GM12892 (cell line): ENCODE measurements at regions not wholly inside any gene's neighbourhood (a gene's known extent, or its start where the extent isn't known, plus 50 kb on each side); places are given as distances from the start of the nearest gene placed in this dataset.

ENCODE experiments used
- POLR2A ChIP-seq: IDR thresholded peaks from 2 replicates; pipeline ENCODE4 v1.6.1; 2011; ENCODE audit warnings: low read depth, low read length, control low read depth
- POLR2AphosphoS5 ChIP-seq: IDR thresholded peaks from 2 replicates; pipeline ENCODE4 v1.6.1; 2011; ENCODE audit warnings: low read depth, low read length, control low read depth

DNA sequence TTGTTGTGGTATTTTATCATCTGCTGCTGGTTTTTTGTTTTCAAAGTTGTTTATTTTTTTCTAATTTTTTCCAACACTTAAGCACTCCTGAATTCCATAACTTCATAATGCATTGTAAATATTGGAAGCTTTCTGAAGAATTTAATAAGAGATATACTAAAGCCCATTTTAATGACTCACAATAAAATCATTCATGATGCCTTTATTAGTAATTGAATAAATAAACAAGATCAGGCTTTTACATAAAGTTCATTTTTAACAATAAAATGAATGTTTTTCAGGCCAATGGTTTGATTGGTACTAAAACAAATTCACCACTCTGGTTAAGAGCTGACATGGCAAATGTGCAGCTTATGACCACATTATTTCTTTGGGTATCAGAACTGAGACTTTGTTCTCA is 408.2 kb upstream of the SMIM31 start:
- no peak for TF ChIP-seq POLR2A
- no peak for TF ChIP-seq POLR2AphosphoS5
